ENCODE measurements at regions not wholly inside any gene's neighbourhood (a gene's known extent, or its start where the extent isn't known, plus 50 kb on each side); places are given as distances from the start of the nearest gene placed in this dataset.

DNA sequence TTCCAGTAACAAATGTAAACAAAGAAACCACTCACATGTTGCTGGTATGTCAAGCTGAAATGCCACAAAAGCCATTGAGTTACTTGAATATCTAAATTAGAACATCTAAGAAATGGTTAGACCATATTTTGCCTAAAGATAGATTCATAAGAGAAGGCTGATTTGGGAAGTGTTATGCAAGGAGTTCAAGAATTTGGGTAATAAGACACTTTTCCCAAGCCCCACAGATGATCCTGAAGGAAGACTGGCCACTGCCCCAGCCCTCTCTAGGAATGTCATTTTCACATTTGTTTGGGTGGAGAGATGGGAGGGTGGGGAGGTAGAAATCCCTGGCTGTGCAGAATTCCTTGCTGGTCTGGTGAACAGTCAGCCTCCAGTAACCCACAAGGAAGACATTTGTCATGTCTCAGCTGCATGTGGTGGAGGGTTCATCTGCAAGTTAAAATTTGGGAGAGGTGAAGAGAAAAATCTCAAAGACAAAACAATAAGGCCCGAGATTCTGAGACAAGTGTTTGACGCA, 427.2 kb upstream of the KLF6 start (continued):
- TF ChIP-seq ZNF668 (CRISPR knock-in tag; IDR thresholded peaks at IDR 0.05), result no peak
- no peak for TF ChIP-seq SNRNP70 (optimal IDR thresholded peaks at IDR 0.05; ENCODE audit: low read depth, low read length)
- TF ChIP-seq, protein P1, sequence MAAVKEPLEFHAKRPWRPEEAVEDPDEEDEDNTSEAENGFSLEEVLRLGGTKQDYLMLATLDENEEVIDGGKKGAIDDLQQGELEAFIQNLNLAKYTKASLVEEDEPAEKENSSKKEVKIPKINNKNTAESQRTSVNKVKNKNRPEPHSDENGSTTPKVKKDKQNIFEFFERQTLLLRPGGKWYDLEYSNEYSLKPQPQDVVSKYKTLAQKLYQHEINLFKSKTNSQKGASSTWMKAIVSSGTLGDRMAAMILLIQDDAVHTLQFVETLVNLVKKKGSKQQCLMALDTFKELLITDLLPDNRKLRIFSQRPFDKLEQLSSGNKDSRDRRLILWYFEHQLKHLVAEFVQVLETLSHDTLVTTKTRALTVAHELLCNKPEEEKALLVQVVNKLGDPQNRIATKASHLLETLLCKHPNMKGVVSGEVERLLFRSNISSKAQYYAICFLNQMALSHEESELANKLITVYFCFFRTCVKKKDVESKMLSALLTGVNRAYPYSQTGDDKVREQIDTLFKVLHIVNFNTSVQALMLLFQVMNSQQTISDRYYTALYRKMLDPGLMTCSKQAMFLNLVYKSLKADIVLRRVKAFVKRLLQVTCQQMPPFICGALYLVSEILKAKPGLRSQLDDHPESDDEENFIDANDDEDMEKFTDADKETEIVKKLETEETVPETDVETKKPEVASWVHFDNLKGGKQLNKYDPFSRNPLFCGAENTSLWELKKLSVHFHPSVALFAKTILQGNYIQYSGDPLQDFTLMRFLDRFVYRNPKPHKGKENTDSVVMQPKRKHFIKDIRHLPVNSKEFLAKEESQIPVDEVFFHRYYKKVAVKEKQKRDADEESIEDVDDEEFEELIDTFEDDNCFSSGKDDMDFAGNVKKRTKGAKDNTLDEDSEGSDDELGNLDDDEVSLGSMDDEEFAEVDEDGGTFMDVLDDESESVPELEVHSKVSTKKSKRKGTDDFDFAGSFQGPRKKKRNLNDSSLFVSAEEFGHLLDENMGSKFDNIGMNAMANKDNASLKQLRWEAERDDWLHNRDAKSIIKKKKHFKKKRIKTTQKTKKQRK (IDR thresholded peaks at IDR 0.05; ENCODE audit: borderline replicate concordance, low read depth, low read length), result no peak
- TF ChIP-seq ZNF830 (CRISPR knock-in tag; IDR thresholded peaks at IDR 0.05), result no peak

DNA sequence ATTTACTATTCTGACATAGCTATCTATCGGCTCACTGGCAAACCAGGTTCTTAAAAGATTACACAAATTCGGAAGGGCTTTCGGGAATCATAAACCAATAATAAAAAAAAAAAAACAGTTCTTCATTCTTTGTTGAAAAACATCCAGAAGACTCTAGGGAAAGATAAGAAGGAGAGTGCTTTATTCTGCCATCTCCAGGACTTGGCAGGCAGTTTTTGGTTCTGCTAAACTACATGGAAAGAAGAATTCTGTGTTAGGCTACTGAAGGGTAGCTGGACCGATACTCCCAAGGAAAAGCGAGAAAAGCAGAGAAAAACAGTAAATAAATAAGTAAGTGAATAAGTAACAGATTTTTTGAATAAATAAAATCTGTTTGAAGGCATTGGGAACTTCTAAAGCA, 423.5 kb upstream of the KLF6 start:
- ATAC-seq (no peak), FAIRE-seq (no peak), DNase-seq (ENCODE audit: extremely low read depth in 1 of 4, low spot score in 3 of 4) (no peak)
- H3K9ac ChIP-seq (ENCODE audit: insufficient read depth in 1 of 2, low read depth in 2 of 2, low read length in 2 of 2), result no peak overlapping the region
- in situ Hi-C loops (cut with MboI) (no loop called here), intact Hi-C loops (cut with micrococcal nuclease) (no loop called here)
- no peak overlapping the region for H3K4me2 ChIP-seq (ENCODE audit: insufficient read depth, low read length)
- H3K9me1 ChIP-seq (ENCODE audit: control insufficient read depth, insufficient read depth, low read length), result no peaks in the 10 kb centered on the region
- H3K4me1 ChIP-seq (replicated peaks in 1 of 2; ENCODE audit: control insufficient read depth in 2 of 2, insufficient read depth in 2 of 2, low read length in 2 of 2), result no peaks in the 10 kb centered on the region
- no TSS peak for BruUV-seq (replicated peaks)
- WGBS (ENCODE audit: insufficient coverage, low coverage, missing lambda C conversion rate), result 0% methylated on average over 5 of the region's 5 CpGs
- CTCF ChIA-PET (ENCODE audit: low intra/inter-chr PET ratio), result no interaction called here
- POLR2A ChIA-PET, result interaction anchor here (0.7 kb wide), 1 partner anchor 325 kb away, joined by 3 read pairs; no protein-coding TSS in a partner anchor
- H3K79me2 ChIP-seq (ENCODE audit: control insufficient read depth, insufficient read depth, low read length), result no peaks in the 10 kb centered on the region
- H2AFZ ChIP-seq (ENCODE audit: low read depth, low read length), result no peak overlapping the region
- no peaks in the 10 kb centered on the region for H3K9me3 ChIP-seq (replicated peaks; ENCODE audit: control insufficient read depth, insufficient read depth, low read depth, low read length)
- H3K4me3 ChIP-seq, result no peak overlapping the region
- no peaks in the 10 kb centered on the region for H3K36me3 ChIP-seq (ENCODE audit: control insufficient read depth, insufficient read depth, low read length)
- H4K20me1 ChIP-seq (replicated peaks; ENCODE audit: control insufficient read depth, insufficient read depth, low read length), result no peaks in the 10 kb centered on the region
- peaks cover 7 to 24% of the 10 kb centered on the region in 2 experiments; a peak in 3 of 5 replicates for H3K27me3 ChIP-seq (ENCODE audit: control insufficient read depth in 2 of 2, insufficient read depth in 2 of 2, low read length in 2 of 2)
- no peak overlapping the region for H3K27ac ChIP-seq (ENCODE audit: extremely low read depth, low read depth, low read length)
- TF ChIP-seq, protein P2, sequence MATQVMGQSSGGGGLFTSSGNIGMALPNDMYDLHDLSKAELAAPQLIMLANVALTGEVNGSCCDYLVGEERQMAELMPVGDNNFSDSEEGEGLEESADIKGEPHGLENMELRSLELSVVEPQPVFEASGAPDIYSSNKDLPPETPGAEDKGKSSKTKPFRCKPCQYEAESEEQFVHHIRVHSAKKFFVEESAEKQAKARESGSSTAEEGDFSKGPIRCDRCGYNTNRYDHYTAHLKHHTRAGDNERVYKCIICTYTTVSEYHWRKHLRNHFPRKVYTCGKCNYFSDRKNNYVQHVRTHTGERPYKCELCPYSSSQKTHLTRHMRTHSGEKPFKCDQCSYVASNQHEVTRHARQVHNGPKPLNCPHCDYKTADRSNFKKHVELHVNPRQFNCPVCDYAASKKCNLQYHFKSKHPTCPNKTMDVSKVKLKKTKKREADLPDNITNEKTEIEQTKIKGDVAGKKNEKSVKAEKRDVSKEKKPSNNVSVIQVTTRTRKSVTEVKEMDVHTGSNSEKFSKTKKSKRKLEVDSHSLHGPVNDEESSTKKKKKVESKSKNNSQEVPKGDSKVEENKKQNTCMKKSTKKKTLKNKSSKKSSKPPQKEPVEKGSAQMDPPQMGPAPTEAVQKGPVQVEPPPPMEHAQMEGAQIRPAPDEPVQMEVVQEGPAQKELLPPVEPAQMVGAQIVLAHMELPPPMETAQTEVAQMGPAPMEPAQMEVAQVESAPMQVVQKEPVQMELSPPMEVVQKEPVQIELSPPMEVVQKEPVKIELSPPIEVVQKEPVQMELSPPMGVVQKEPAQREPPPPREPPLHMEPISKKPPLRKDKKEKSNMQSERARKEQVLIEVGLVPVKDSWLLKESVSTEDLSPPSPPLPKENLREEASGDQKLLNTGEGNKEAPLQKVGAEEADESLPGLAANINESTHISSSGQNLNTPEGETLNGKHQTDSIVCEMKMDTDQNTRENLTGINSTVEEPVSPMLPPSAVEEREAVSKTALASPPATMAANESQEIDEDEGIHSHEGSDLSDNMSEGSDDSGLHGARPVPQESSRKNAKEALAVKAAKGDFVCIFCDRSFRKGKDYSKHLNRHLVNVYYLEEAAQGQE (IDR thresholded peaks at IDR 0.05; ENCODE audit: borderline replicate concordance), result no peak
- TF ChIP-seq, protein P2 (CRISPR knock-in tag; IDR thresholded peaks at IDR 0.05; ENCODE audit: low read depth), result no peak
- no peak for TF ChIP-seq NFYB (IDR thresholded peaks at IDR 0.05; ENCODE audit: extremely low read depth, insufficient read length)
- no peak for TF ChIP-seq ZBTB8A (IDR thresholded peaks at IDR 0.05; ENCODE audit: partially characterized antibody)

Data from K562 (cell line).